ENCODE measurements at regions not wholly inside any gene's neighbourhood (a gene's known extent, or its start where the extent isn't known, plus 50 kb on each side); places are given as distances from the start of the nearest gene placed in this dataset.
"Not testable (repeated sequence)": the region's sequence is repeated elsewhere in the genome, so short reads cannot be mapped to it uniquely, and the experiment has no call there.

- Mint-ChIP-seq H3K27ac (no peak overlapping the region), H3K36me3 (no peaks in the 10 kb centered on the region), H3K9me3 (no peaks in the 10 kb centered on the region), H3K4me3 (no peak overlapping the region), H3K4me1 (no peaks in the 10 kb centered on the region), H3K27me3 (peaks cover 32% of the 10 kb centered on the region)
- no peak for DNase-seq
- CTCF ChIA-PET = no interaction called here
Measured at GRCh38 chr1:47491341-47491753, 53.5 kb downstream of the FOXD2 start.

- Mint-ChIP-seq H3K9me3 (no peaks in the 10 kb centered on the region), H3K4me1 (no peaks in the 10 kb centered on the region), H3K4me3 (no peak overlapping the region), H3K36me3 (no peaks in the 10 kb centered on the region), H3K27ac (no peak overlapping the region), H3K27me3 (peaks cover 31% of the 10 kb centered on the region)
- DNase-seq = no peak
- CTCF ChIA-PET = no interaction called here
Measured at GRCh38 chr1:47495176-47495713, 57.4 kb downstream of the FOXD2 start.

- CTCF ChIA-PET = no interaction called here
- H3K27ac Mint-ChIP-seq = no peak overlapping the region
- H3K36me3 Mint-ChIP-seq = no peaks in the 10 kb centered on the region
- no peaks in the 10 kb centered on the region for H3K9me3 Mint-ChIP-seq
- H3K4me3 Mint-ChIP-seq = no peak overlapping the region
- no peak for DNase-seq
- H3K4me1 Mint-ChIP-seq = no peaks in the 10 kb centered on the region
- peaks cover 26% of the 10 kb centered on the region for H3K27me3 Mint-ChIP-seq
Measured at GRCh38 chr1:47498551-47498950, 60.7 kb downstream of the FOXD2 start.

GRCh38 chr1:47501069-47501468, 63.2 kb downstream of the FOXD2 start:
- CTCF ChIA-PET = interaction anchor here (0.5 kb wide), 1 partner anchor 23 kb away, joined by 3 read pairs; no protein-coding TSS in a partner anchor
- H3K9me3 Mint-ChIP-seq = no peaks in the 10 kb centered on the region
- H3K4me3 Mint-ChIP-seq = no peak overlapping the region
- DNase-seq = no peak
- no peak overlapping the region for H3K27ac Mint-ChIP-seq
- no peaks in the 10 kb centered on the region for H3K36me3 Mint-ChIP-seq
- no peaks in the 10 kb centered on the region for H3K4me1 Mint-ChIP-seq
- H3K27me3 Mint-ChIP-seq = peaks cover 38% of the 10 kb centered on the region

GRCh38 chr1:47502746-47503370, 65.0 kb downstream of the FOXD2 start:
- CTCF ChIA-PET = no interaction called here
- Mint-ChIP-seq H3K27me3 (peaks cover 46% of the 10 kb centered on the region), H3K36me3 (no peaks in the 10 kb centered on the region), H3K27ac (no peak overlapping the region), H3K4me3 (no peak overlapping the region), H3K4me1 (no peaks in the 10 kb centered on the region), H3K9me3 (no peaks in the 10 kb centered on the region)
- DNase-seq = no peak

- CTCF ChIA-PET, H3K9me3 Mint-ChIP-seq: not testable (repeated sequence)
- peaks cover 64% of the 10 kb centered on the region for H3K27me3 Mint-ChIP-seq
Measured at GRCh38 chr1:47504840-47505239, 67.0 kb downstream of the FOXD2 start.

GRCh38 chr1:47505267-47505666, 67.4 kb downstream of the FOXD2 start:
- DNase-seq = no peak
- H3K4me1 Mint-ChIP-seq = no peaks in the 10 kb centered on the region
- H3K36me3 Mint-ChIP-seq = no peaks in the 10 kb centered on the region
- H3K4me3 Mint-ChIP-seq = no peak overlapping the region
- no peak overlapping the region for H3K27ac Mint-ChIP-seq
- no peaks in the 10 kb centered on the region for H3K9me3 Mint-ChIP-seq
- H3K27me3 Mint-ChIP-seq = peaks cover 68% of the 10 kb centered on the region
- CTCF ChIA-PET = no interaction called here

More at GRCh38 chr1:47504840-47505239, 67.0 kb downstream of the FOXD2 start:
- H3K27ac Mint-ChIP-seq, H3K4me1 Mint-ChIP-seq, H3K4me3 Mint-ChIP-seq, DNase-seq, H3K36me3 Mint-ChIP-seq: not testable (repeated sequence)

- Mint-ChIP-seq H3K9me3 (no peaks in the 10 kb centered on the region), H3K4me3 (no peak overlapping the region), H3K27ac (no peak overlapping the region), H3K4me1 (no peaks in the 10 kb centered on the region), H3K36me3 (no peaks in the 10 kb centered on the region), H3K27me3 (peaks cover 74% of the 10 kb centered on the region)
- CTCF ChIA-PET = interaction anchor here (0.8 kb wide), 1 partner anchor 23 kb away, joined by 4 read pairs; no protein-coding TSS in a partner anchor
- DNase-seq = no peak
Measured at GRCh38 chr1:47506053-47506452, 68.2 kb downstream of the FOXD2 start.

- no peaks in the 10 kb centered on the region for H3K36me3 Mint-ChIP-seq
- CTCF ChIA-PET = no interaction called here
- H3K27me3 Mint-ChIP-seq = peaks cover 74% of the 10 kb centered on the region
- DNase-seq = no peak
- no peak overlapping the region for H3K27ac Mint-ChIP-seq
- no peak overlapping the region for H3K4me3 Mint-ChIP-seq
- no peaks in the 10 kb centered on the region for H3K9me3 Mint-ChIP-seq
- no peaks in the 10 kb centered on the region for H3K4me1 Mint-ChIP-seq
Measured at GRCh38 chr1:47507144-47507543, 69.3 kb downstream of the FOXD2 start.

GRCh38 chr1:47507881-47508701, 70.2 kb downstream of the FOXD2 start:
- CTCF ChIA-PET = interaction anchor here (0.6 to 1.0 kb wide), 2 partner anchors 9 to 22 kb away, joined by 3 read pairs; no protein-coding TSS in a partner anchor

GRCh38 chr1:47508702-47509431, 71.0 kb downstream of the FOXD2 start:
- no peaks in the 10 kb centered on the region for H3K4me1 Mint-ChIP-seq
- CTCF ChIA-PET = interaction anchor here (1.0 kb wide), 1 partner anchor 9 kb away, joined by 3 read pairs; no protein-coding TSS in a partner anchor
- no peak for DNase-seq
- H3K4me3 Mint-ChIP-seq = no peak overlapping the region
- H3K36me3 Mint-ChIP-seq = no peaks in the 10 kb centered on the region
- peaks cover 68% of the 10 kb centered on the region for H3K27me3 Mint-ChIP-seq
- no peaks in the 10 kb centered on the region for H3K9me3 Mint-ChIP-seq
- H3K27ac Mint-ChIP-seq = no peak overlapping the region

More at GRCh38 chr1:47507881-47508701, 70.2 kb downstream of the FOXD2 start:
- no peaks in the 10 kb centered on the region for H3K36me3 Mint-ChIP-seq
- H3K27me3 Mint-ChIP-seq = peaks cover 69% of the 10 kb centered on the region
- H3K27ac Mint-ChIP-seq = no peak overlapping the region
- no peaks in the 10 kb centered on the region for H3K4me1 Mint-ChIP-seq
- H3K9me3 Mint-ChIP-seq = no peaks in the 10 kb centered on the region
- DNase-seq = no peak
- H3K4me3 Mint-ChIP-seq = no peak overlapping the region

GRCh38 chr1:47510282-47510811, 72.5 kb downstream of the FOXD2 start:
- Mint-ChIP-seq H3K9me3 (peaks cover 2% of the 10 kb centered on the region), H3K27me3 (peaks cover 66% of the 10 kb centered on the region), H3K36me3 (no peaks in the 10 kb centered on the region), H3K4me3 (no peak overlapping the region), H3K4me1 (no peaks in the 10 kb centered on the region), H3K27ac (no peak overlapping the region)
- CTCF ChIA-PET = no interaction called here
- no peak for DNase-seq

- Mint-ChIP-seq H3K27ac (no peak overlapping the region), H3K27me3 (peaks cover 55% of the 10 kb centered on the region), H3K36me3 (no peaks in the 10 kb centered on the region), H3K4me3 (no peak overlapping the region), H3K4me1 (no peaks in the 10 kb centered on the region), H3K9me3 (peaks cover 2% of the 10 kb centered on the region)
- CTCF ChIA-PET = no interaction called here
- DNase-seq = no peak
Measured at GRCh38 chr1:47511825-47512224, 74.0 kb downstream of the FOXD2 start.

- no peaks in the 10 kb centered on the region for H3K36me3 Mint-ChIP-seq
- H3K9me3 Mint-ChIP-seq = peaks cover 2% of the 10 kb centered on the region
- no peak for DNase-seq
- no peaks in the 10 kb centered on the region for H3K4me1 Mint-ChIP-seq
- no peak overlapping the region for H3K4me3 Mint-ChIP-seq
- CTCF ChIA-PET = no interaction called here
- H3K27ac Mint-ChIP-seq = no peak overlapping the region
- peaks cover 45% of the 10 kb centered on the region for H3K27me3 Mint-ChIP-seq
Measured at GRCh38 chr1:47513393-47513792, 75.5 kb downstream of the FOXD2 start.
